Thoracic aorta (tissue), 2 donors: ENCODE measurements at regions not wholly inside any gene's neighbourhood (a gene's known extent, or its start where the extent isn't known, plus 50 kb on each side); places are given as distances from the start of the nearest gene placed in this dataset.

Experiments used
- ATAC-seq: fragments of 150-250 bp; one replicate; pipeline ENCODE4 v1.8.0; 2017; ENCODE audit warnings: low read depth; ENCODE audit not compliant: insufficient number of reproducible peaks, low FRiP score
- DNase-seq: peaks from one replicate; pipeline ENCODE4 v3.0.0-alpha.2; 2020; ENCODE audit warnings: low spot score
- H3K27ac ChIP-seq, 2 donors: fragments of 200-600 bp; sonication (generic); 1 replicate in 1 of 2; 2 replicates in 1 of 2; pipeline ENCODE4 v1.5.1; 2016; ENCODE audit warnings: mild to moderate bottlenecking in 2 of 2, moderate library complexity in 2 of 2
- H3K27me3 ChIP-seq: fragments of 200-600 bp; sonication (generic); replicated peaks from 2 replicates; pipeline ENCODE4 v1.6.0; 2016; ENCODE audit warnings: mild to moderate bottlenecking; ENCODE audit not compliant: insufficient read depth
- H3K36me3 ChIP-seq: fragments of 200-600 bp; sonication (generic); one replicate; pipeline ENCODE4 v1.5.1; 2016
- H3K4me1 ChIP-seq, 2 donors: fragments of 200-600 bp; sonication (generic); 1 replicate in 1 of 2; 2 replicates in 1 of 2; pipeline versions ENCODE4 v1.5.1 to v1.6.0; 2016; ENCODE audit warnings: low read depth in 2 of 2, mild to moderate bottlenecking in 1 of 2; ENCODE audit not compliant: control insufficient read depth in 1 of 2
- H3K4me3 ChIP-seq: fragments of 200-600 bp; sonication (generic); 2 replicates; pipeline ENCODE4 v1.5.1; 2016; ENCODE audit warnings: mild to moderate bottlenecking
- H3K9me3 ChIP-seq: fragments of 200-600 bp; sonication (generic); 2 replicates; pipeline ENCODE4 v1.5.1; 2016
- TF ChIP-seq, protein P1 (sequence below): fragments of 200-600 bp; sonication (generic); IDR thresholded peaks from one replicate; pipeline ENCODE4 v1.5.1; 2019; ENCODE audit warnings: antibody characterized with exemption

GRCh38 chr7:113483657-113484056 lies 365.3 kb upstream of the SMIM30 start:
- ATAC-seq = no peak
- DNase-seq = no peak
- TF ChIP-seq, protein P1, sequence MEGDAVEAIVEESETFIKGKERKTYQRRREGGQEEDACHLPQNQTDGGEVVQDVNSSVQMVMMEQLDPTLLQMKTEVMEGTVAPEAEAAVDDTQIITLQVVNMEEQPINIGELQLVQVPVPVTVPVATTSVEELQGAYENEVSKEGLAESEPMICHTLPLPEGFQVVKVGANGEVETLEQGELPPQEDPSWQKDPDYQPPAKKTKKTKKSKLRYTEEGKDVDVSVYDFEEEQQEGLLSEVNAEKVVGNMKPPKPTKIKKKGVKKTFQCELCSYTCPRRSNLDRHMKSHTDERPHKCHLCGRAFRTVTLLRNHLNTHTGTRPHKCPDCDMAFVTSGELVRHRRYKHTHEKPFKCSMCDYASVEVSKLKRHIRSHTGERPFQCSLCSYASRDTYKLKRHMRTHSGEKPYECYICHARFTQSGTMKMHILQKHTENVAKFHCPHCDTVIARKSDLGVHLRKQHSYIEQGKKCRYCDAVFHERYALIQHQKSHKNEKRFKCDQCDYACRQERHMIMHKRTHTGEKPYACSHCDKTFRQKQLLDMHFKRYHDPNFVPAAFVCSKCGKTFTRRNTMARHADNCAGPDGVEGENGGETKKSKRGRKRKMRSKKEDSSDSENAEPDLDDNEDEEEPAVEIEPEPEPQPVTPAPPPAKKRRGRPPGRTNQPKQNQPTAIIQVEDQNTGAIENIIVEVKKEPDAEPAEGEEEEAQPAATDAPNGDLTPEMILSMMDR = no peak
- Histone ChIP-seq H3K9me3 (peaks cover 2% of the 10 kb centered on the region), H3K27ac (no peak overlapping the region), H3K36me3 (no peaks in the 10 kb centered on the region), H3K4me1 (no peaks in the 10 kb centered on the region), H3K4me3 (no peak overlapping the region), H3K27me3 (no peaks in the 10 kb centered on the region)

- no peak for DNase-seq
- TF ChIP-seq, protein P1 = no peak
- no peaks in the 10 kb centered on the region for H3K36me3 ChIP-seq
- H3K4me3 ChIP-seq = no peak overlapping the region
- H3K27ac ChIP-seq = no peak overlapping the region
- H3K9me3 ChIP-seq = peaks cover 2% of the 10 kb centered on the region
- no peak for ATAC-seq
- no peaks in the 10 kb centered on the region for H3K4me1 ChIP-seq
- no peaks in the 10 kb centered on the region for H3K27me3 ChIP-seq
Measured at GRCh38 chr7:113480537-113480936, 362.2 kb upstream of the SMIM30 start.

DNA sequence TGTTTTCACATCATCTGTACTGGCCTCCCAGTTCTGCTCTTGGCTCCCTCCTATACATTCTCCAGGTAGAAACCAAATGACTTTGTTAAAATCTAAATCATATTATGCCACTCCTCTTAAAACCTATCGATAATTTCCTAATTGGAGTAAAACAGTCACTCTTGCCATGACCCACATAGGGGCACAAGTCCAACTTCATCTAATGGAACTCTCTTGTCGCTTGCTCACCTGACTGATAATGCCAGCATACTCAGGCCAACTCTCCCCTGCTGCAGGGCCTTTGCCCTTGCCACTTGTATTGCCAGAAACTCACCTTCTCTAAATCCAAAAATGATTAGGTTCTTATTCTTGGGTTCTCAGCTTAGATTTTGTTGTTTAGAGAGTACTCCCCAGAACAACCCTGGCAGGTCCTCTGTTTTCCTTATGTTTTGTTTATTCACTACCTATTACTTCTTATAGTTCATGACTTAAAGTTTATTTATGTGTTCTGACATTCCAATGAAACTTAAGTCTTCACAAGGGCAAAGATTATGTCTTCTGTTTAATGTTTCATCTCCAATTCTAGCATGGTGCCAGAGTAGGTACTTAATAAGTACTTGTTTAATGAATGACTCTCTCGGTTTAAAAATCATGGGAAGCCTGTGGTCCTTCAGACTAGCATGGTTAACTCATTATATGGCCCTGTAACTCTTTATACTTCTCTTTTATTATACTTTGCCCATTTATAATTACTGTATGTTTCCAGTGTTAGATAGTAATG lies 345.9 kb upstream of the SMIM30 start:
- peaks cover 5 to 20% of the 10 kb centered on the region in 2 donors for H3K4me1 ChIP-seq
- H3K4me3 ChIP-seq = no peak overlapping the region
- no peak for DNase-seq
- no peak overlapping the region for H3K27ac ChIP-seq
- no peaks in the 10 kb centered on the region for H3K36me3 ChIP-seq
- H3K9me3 ChIP-seq = no peaks in the 10 kb centered on the region
- no peaks in the 10 kb centered on the region for H3K27me3 ChIP-seq
- no peak for ATAC-seq
- TF ChIP-seq, protein P1 = no peak

DNA sequence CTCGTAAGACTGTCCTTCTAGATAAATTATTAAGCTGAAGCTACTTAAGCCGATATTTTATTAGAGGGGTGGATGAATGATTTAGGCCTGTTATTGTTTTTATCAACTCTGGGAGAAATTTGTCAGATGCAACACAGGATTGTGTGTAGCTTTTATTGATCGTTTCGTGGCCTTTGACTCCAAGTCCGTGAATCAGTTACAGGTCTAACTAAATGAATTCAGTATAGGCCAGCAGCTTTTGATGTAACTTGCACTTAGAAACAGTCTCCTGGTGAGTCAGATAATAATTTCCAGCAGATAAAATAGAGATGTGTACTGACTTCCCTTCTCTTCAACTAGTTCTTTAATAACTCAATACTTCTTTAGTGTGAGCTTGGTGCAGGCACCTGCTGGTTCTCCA lies 341.7 kb upstream of the SMIM30 start:
- Histone ChIP-seq H3K4me3 (no peak overlapping the region), H3K27me3 (no peaks in the 10 kb centered on the region), H3K9me3 (no peaks in the 10 kb centered on the region), H3K36me3 (no peaks in the 10 kb centered on the region), H3K4me1 (peaks cover 0 to 4% of the 10 kb centered on the region in 2 donors), H3K27ac (no peak overlapping the region)
- TF ChIP-seq, protein P1 = no peak
- ATAC-seq (no peak), DNase-seq (no peak)

DNA sequence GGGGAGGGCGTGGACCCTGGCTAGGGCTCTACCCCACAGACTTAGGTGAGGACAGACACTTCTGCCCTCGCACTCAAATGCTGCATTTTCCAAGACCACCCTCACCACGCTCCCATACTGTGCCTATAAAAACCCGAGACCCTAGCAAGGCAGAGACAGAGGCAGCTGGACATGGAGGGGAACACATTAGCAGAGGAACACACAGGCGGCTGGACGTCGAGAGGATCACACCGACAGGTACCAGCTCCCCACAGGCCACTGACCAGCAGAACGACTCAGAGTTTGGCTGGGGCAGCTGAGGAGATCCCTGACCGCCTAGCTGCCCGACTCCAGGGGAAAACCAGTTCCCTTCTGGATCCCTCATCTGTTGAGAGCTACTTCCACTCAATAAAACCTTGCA lies 338.2 kb upstream of the SMIM30 start:
- TF ChIP-seq, protein P1 = no peak
- H3K36me3 ChIP-seq = no peaks in the 10 kb centered on the region
- no peak for DNase-seq
- H3K9me3 ChIP-seq = no peaks in the 10 kb centered on the region
- no peak overlapping the region for H3K27ac ChIP-seq
- ATAC-seq = no peak
- H3K4me3 ChIP-seq = no peak overlapping the region
- no peaks in the 10 kb centered on the region for H3K4me1 ChIP-seq
- no peaks in the 10 kb centered on the region for H3K27me3 ChIP-seq
